ENCODE measurements at regions not wholly inside any gene's neighbourhood (a gene's known extent, or its start where the extent isn't known, plus 50 kb on each side); places are given as distances from the start of the nearest gene placed in this dataset.
"Not testable (repeated sequence)": the region's sequence is repeated elsewhere in the genome, so short reads cannot be mapped to it uniquely, and the experiment has no call there.

DNA sequence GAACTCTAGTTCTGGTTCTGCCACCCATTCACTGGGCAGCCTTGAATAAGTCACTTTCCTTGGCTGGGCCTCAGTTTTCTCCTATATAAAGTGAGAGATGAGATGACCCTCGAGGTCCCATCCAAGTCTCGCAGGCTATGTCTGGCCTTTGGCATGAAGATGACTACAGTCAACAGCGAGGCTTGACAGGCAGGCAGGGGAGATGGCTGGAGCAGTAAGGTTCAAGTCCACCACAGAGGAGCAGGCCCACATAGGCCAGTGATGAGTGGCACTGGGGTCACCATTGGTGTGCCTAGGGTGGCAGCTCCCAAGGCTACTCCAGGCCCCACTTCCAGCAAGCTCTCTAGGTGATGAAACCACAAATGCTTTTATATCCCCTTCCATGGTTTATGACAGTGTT is 161.4 kb downstream of the ZFP36L2 start (continued):
- TF ChIP-seq, protein P1, sequence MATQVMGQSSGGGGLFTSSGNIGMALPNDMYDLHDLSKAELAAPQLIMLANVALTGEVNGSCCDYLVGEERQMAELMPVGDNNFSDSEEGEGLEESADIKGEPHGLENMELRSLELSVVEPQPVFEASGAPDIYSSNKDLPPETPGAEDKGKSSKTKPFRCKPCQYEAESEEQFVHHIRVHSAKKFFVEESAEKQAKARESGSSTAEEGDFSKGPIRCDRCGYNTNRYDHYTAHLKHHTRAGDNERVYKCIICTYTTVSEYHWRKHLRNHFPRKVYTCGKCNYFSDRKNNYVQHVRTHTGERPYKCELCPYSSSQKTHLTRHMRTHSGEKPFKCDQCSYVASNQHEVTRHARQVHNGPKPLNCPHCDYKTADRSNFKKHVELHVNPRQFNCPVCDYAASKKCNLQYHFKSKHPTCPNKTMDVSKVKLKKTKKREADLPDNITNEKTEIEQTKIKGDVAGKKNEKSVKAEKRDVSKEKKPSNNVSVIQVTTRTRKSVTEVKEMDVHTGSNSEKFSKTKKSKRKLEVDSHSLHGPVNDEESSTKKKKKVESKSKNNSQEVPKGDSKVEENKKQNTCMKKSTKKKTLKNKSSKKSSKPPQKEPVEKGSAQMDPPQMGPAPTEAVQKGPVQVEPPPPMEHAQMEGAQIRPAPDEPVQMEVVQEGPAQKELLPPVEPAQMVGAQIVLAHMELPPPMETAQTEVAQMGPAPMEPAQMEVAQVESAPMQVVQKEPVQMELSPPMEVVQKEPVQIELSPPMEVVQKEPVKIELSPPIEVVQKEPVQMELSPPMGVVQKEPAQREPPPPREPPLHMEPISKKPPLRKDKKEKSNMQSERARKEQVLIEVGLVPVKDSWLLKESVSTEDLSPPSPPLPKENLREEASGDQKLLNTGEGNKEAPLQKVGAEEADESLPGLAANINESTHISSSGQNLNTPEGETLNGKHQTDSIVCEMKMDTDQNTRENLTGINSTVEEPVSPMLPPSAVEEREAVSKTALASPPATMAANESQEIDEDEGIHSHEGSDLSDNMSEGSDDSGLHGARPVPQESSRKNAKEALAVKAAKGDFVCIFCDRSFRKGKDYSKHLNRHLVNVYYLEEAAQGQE (IDR thresholded peaks at IDR 0.05; ENCODE audit: unreplicated experiment) = no peak
- TF ChIP-seq NANOG (IDR thresholded peaks at IDR 0.05; ENCODE audit: borderline replicate concordance) (no peak), ZNF331 (CRISPR knock-in tag; IDR thresholded peaks at IDR 0.05; ENCODE audit: low read depth) (no peak)

DNA sequence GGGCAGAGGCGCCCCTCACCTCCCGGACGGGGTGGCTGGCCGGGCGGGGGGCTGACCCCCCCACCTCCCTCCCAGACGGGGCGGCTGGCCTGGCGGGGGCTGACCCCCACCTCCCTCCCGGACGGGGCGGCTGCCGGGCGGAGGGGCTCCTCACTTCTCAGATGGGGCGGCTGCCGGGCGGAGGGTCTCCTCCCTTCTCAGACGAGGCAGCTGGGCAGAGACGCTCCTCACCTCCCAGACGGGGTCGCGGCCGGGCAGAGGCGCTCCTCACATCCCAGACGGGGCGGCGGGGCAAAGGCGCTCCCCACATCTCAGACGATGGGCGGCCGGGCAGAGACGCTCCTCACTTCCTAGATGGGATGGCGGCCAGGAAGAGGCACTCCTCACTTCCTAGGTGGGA is 163.3 kb downstream of the ZFP36L2 start:
- H3K27ac ChIP-seq (ENCODE audit: low read depth) = not testable (repeated sequence)

DNA sequence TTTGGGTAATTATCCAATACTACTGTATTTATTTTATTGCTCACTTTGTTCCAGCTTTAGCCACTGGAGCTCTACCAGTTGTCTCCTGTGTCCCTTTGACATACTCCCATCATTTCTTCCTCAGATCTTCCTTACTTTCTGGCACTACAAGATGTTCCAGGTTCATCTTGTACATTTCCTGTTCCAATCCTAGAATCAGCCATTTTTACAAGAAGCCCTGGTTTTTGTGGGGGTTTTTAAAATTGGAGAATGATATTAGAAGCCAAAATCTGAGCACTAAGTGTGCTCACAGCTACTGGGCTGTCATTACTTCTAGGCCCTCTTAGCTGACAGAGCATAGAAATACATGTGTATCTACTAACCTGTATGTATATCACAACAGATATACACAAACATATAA is 164.3 kb downstream of the ZFP36L2 start:
- H3K4me1 ChIP-seq (ENCODE audit: insufficient read depth) = peaks cover 7% of the 10 kb centered on the region
- TF ChIP-seq, protein P2, sequence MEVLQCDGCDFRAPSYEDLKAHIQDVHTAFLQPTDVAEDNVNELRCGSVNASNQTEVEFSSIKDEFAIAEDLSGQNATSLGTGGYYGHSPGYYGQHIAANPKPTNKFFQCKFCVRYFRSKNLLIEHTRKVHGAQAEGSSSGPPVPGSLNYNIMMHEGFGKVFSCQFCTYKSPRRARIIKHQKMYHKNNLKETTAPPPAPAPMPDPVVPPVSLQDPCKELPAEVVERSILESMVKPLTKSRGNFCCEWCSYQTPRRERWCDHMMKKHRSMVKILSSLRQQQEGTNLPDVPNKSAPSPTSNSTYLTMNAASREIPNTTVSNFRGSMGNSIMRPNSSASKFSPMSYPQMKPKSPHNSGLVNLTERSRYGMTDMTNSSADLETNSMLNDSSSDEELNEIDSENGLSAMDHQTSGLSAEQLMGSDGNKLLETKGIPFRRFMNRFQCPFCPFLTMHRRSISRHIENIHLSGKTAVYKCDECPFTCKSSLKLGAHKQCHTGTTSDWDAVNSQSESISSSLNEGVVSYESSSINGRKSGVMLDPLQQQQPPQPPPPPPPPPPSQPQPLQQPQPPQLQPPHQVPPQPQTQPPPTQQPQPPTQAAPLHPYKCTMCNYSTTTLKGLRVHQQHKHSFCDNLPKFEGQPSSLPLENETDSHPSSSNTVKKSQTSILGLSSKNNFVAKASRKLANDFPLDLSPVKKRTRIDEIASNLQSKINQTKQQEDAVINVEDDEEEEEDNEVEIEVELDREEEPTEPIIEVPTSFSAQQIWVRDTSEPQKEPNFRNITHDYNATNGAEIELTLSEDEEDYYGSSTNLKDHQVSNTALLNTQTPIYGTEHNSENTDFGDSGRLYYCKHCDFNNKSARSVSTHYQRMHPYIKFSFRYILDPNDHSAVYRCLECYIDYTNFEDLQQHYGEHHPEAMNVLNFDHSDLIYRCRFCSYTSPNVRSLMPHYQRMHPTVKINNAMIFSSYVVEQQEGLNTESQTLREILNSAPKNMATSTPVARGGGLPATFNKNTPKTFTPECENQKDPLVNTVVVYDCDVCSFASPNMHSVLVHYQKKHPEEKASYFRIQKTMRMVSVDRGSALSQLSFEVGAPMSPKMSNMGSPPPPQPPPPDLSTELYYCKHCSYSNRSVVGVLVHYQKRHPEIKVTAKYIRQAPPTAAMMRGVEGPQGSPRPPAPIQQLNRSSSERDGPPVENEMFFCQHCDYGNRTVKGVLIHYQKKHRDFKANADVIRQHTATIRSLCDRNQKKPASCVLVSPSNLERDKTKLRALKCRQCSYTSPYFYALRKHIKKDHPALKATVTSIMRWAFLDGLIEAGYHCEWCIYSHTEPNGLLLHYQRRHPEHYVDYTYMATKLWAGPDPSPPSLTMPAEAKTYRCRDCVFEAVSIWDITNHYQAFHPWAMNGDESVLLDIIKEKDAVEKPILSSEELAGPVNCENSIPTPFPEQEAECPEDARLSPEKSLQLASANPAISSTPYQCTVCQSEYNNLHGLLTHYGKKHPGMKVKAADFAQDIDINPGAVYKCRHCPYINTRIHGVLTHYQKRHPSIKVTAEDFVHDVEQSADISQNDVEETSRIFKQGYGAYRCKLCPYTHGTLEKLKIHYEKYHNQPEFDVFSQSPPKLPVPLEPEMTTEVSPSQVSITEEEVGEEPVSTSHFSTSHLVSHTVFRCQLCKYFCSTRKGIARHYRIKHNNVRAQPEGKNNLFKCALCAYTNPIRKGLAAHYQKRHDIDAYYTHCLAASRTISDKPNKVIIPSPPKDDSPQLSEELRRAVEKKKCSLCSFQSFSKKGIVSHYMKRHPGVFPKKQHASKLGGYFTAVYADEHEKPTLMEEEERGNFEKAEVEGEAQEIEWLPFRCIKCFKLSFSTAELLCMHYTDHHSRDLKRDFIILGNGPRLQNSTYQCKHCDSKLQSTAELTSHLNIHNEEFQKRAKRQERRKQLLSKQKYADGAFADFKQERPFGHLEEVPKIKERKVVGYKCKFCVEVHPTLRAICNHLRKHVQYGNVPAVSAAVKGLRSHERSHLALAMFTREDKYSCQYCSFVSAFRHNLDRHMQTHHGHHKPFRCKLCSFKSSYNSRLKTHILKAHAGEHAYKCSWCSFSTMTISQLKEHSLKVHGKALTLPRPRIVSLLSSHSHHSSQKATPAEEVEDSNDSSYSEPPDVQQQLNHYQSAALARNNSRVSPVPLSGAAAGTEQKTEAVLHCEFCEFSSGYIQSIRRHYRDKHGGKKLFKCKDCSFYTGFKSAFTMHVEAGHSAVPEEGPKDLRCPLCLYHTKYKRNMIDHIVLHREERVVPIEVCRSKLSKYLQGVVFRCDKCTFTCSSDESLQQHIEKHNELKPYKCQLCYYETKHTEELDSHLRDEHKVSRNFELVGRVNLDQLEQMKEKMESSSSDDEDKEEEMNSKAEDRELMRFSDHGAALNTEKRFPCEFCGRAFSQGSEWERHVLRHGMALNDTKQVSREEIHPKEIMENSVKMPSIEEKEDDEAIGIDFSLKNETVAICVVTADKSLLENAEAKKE (CRISPR knock-in tag; IDR thresholded peaks at IDR 0.05) = no peak
- no peak for TF ChIP-seq ZNF114 (CRISPR knock-in tag; IDR thresholded peaks at IDR 0.05)
- TF ChIP-seq EZH2 (IDR thresholded peaks at IDR 0.05; ENCODE audit: low read depth, unreplicated experiment) = no peak
- TF ChIP-seq POLR2AphosphoS5 (IDR thresholded peaks at IDR 0.05; ENCODE audit: low read depth) = no peak
- TF ChIP-seq, protein P1 (IDR thresholded peaks at IDR 0.05; ENCODE audit: unreplicated experiment) = no peak

More for the DNA sequence above, 163.3 kb downstream of the ZFP36L2 start:
- not testable (repeated sequence) for H3K4me3 Mint-ChIP-seq; H2AFZ ChIP-seq; H4K20me1 ChIP-seq (replicated peaks; ENCODE audit: insufficient read depth); H3K79me2 ChIP-seq (replicated peaks; ENCODE audit: insufficient read depth); ATAC-seq; H3K9me2 ChIP-seq (ENCODE audit: insufficient read depth); H3K27ac Mint-ChIP-seq; H3K4me2 ChIP-seq; H3F3A ChIP-seq (replicated peaks; ENCODE audit: low read depth); H3K36me3 ChIP-seq (ENCODE audit: insufficient read depth); H3K27me3 ChIP-seq (ENCODE audit: insufficient read depth); H3K4me3 ChIP-seq; DNase-seq (ENCODE audit: low spot score)
- Mint-ChIP-seq H3K27me3 (ENCODE audit: insufficient read depth, low read depth, poor library complexity) (peaks cover 11% of the 10 kb centered on the region), H3K4me1 (peaks cover 13% of the 10 kb centered on the region), H3K36me3 (ENCODE audit: low read depth) (peaks cover 12% of the 10 kb centered on the region), H3K9me3 (peaks cover 26% of the 10 kb centered on the region)
- peaks cover 11% of the 10 kb centered on the region for H3K4me1 ChIP-seq (ENCODE audit: insufficient read depth)

More for the DNA sequence above, 164.3 kb downstream of the ZFP36L2 start:
- H4K20me1 ChIP-seq (replicated peaks; ENCODE audit: insufficient read depth) = no peaks in the 10 kb centered on the region
- H3K27ac ChIP-seq (ENCODE audit: low read depth) = no peak overlapping the region
- H3K27ac Mint-ChIP-seq = no peak overlapping the region
- peaks cover 17% of the 10 kb centered on the region for H3K4me1 Mint-ChIP-seq
- peaks cover 5% of the 10 kb centered on the region for H3K36me3 ChIP-seq (ENCODE audit: insufficient read depth)
- no peaks in the 10 kb centered on the region for H3K9me2 ChIP-seq (ENCODE audit: insufficient read depth)
- peaks cover 7% of the 10 kb centered on the region for H3K27me3 Mint-ChIP-seq (ENCODE audit: insufficient read depth, low read depth, poor library complexity)
- no peak overlapping the region for H3K4me2 ChIP-seq
- H2AFZ ChIP-seq = no peak overlapping the region
- no peaks in the 10 kb centered on the region for H3K79me2 ChIP-seq (replicated peaks; ENCODE audit: insufficient read depth)
- ATAC-seq = no peak
- H3K27me3 ChIP-seq (ENCODE audit: insufficient read depth) = no peaks in the 10 kb centered on the region
- H3K9me3 Mint-ChIP-seq = peaks cover 26% of the 10 kb centered on the region
- H3F3A ChIP-seq (replicated peaks; ENCODE audit: low read depth) = no peaks in the 10 kb centered on the region
- H3K4me3 Mint-ChIP-seq = no peak overlapping the region
- no peak for DNase-seq (ENCODE audit: low spot score)
- H3K36me3 Mint-ChIP-seq (ENCODE audit: low read depth) = peaks cover 12% of the 10 kb centered on the region
- H3K4me3 ChIP-seq = no peak overlapping the region

Data from GM23338 (cell line).